Gastroesophageal sphincter (tissue), 3 donors: ENCODE measurements at regions not wholly inside any gene's neighbourhood (a gene's known extent, or its start where the extent isn't known, plus 50 kb on each side); places are given as distances from the start of the nearest gene placed in this dataset.

ENCODE experiments used
- CTCF ChIP-seq, 4 experiments: fragments of 200-600 bp in 2 of 4; fragments of 450-650 bp in 2 of 4; sonication (generic) in 1 of 4; IDR thresholded peaks; one replicate each; pipeline ENCODE4 v1.5.1; 2017 to 2019; ENCODE audit warnings: antibody characterized with exemption in 4 of 4, mild to moderate bottlenecking in 2 of 4, moderate library complexity in 2 of 4
- POLR2A ChIP-seq, 2 donors: fragments of 450-650 bp; IDR thresholded peaks; one replicate each; pipeline ENCODE4 v1.6.1; 2017; ENCODE audit warnings: antibody characterized with exemption in 2 of 2, mild to moderate bottlenecking in 2 of 2, moderate library complexity in 1 of 2

- TF ChIP-seq CTCF (IDR thresholded peaks at IDR 0.05) (no peak), POLR2A (IDR thresholded peaks at IDR 0.05) (no peak)
Measured at GRCh38 chr17:83198366-83199341, 119.2 kb downstream of the METRNL start.
